Endothelial cell (in vitro differentiated cells): ENCODE measurements at regions not wholly inside any gene's neighbourhood (a gene's known extent, or its start where the extent isn't known, plus 50 kb on each side); places are given as distances from the start of the nearest gene placed in this dataset.

Experiments
- DNase-seq: peaks from one replicate; pipeline ENCODE4 v3.0.0; 2021; ENCODE audit warnings: low spot score
- H3K27ac Mint-ChIP-seq: one replicate; pipeline ENCODE4 v1.8.0; 2021; ENCODE audit warnings: mixed read lengths, inconsistent platforms; ENCODE audit not compliant: unreplicated experiment
- H3K27me3 Mint-ChIP-seq: one replicate; pipeline ENCODE4 v1.8.0; 2021; ENCODE audit warnings: mild to moderate bottlenecking, moderate library complexity, mixed read lengths, inconsistent platforms; ENCODE audit not compliant: unreplicated experiment
- H3K36me3 Mint-ChIP-seq: one replicate; pipeline ENCODE4 v1.8.0; 2021; ENCODE audit warnings: mild to moderate bottlenecking, low read depth, mixed read lengths, inconsistent platforms; ENCODE audit not compliant: unreplicated experiment
- H3K4me1 Mint-ChIP-seq: one replicate; pipeline ENCODE4 v1.8.0; 2021; ENCODE audit warnings: mild to moderate bottlenecking, mixed read lengths, inconsistent platforms; ENCODE audit not compliant: unreplicated experiment
- H3K4me3 Mint-ChIP-seq: one replicate; pipeline ENCODE4 v1.8.0; 2021; ENCODE audit warnings: mild to moderate bottlenecking, mixed read lengths, inconsistent platforms; ENCODE audit not compliant: unreplicated experiment
- H3K9me3 Mint-ChIP-seq: one replicate; pipeline ENCODE4 v1.8.0; 2021; ENCODE audit warnings: mixed read lengths, inconsistent platforms; ENCODE audit not compliant: unreplicated experiment
- CTCF ChIP-seq: fragments of 200-600 bp; sonication (generic); IDR thresholded peaks from one replicate; pipeline ENCODE4 v1.5.0; 2021; ENCODE audit warnings: antibody characterized with exemption; ENCODE audit not compliant: unreplicated experiment

- no peak for TF ChIP-seq CTCF
- H3K4me1 Mint-ChIP-seq = no peaks in the 10 kb centered on the region
- no peak overlapping the region for H3K4me3 Mint-ChIP-seq
- no peak for DNase-seq
- no peak overlapping the region for H3K27ac Mint-ChIP-seq
- no peaks in the 10 kb centered on the region for H3K27me3 Mint-ChIP-seq
- H3K36me3 Mint-ChIP-seq = no peaks in the 10 kb centered on the region
- H3K9me3 Mint-ChIP-seq = no peaks in the 10 kb centered on the region
Measured at GRCh38 chr5:120738568-120738967, 274.5 kb downstream of the PRR16 start.

GRCh38 chr5:120740989-120741388 is 276.9 kb downstream of the PRR16 start:
- no peak for TF ChIP-seq CTCF
- H3K36me3 Mint-ChIP-seq = no peaks in the 10 kb centered on the region
- H3K4me1 Mint-ChIP-seq = no peaks in the 10 kb centered on the region
- no peaks in the 10 kb centered on the region for H3K27me3 Mint-ChIP-seq
- no peaks in the 10 kb centered on the region for H3K9me3 Mint-ChIP-seq
- H3K27ac Mint-ChIP-seq = no peak overlapping the region
- no peak overlapping the region for H3K4me3 Mint-ChIP-seq
- no peak for DNase-seq

GRCh38 chr5:120748474-120748873 is 284.4 kb downstream of the PRR16 start:
- no peaks in the 10 kb centered on the region for H3K36me3 Mint-ChIP-seq
- no peak overlapping the region for H3K27ac Mint-ChIP-seq
- TF ChIP-seq CTCF = no peak
- H3K4me1 Mint-ChIP-seq = peaks cover 6% of the 10 kb centered on the region
- DNase-seq = no peak
- H3K4me3 Mint-ChIP-seq = no peak overlapping the region
- H3K9me3 Mint-ChIP-seq = no peaks in the 10 kb centered on the region
- H3K27me3 Mint-ChIP-seq = no peaks in the 10 kb centered on the region

GRCh38 chr5:120749737-120750136 is 285.6 kb downstream of the PRR16 start:
- no peaks in the 10 kb centered on the region for H3K9me3 Mint-ChIP-seq
- no peak overlapping the region for H3K4me3 Mint-ChIP-seq
- no peak overlapping the region for H3K27ac Mint-ChIP-seq
- TF ChIP-seq CTCF = no peak
- no peaks in the 10 kb centered on the region for H3K36me3 Mint-ChIP-seq
- no peaks in the 10 kb centered on the region for H3K27me3 Mint-ChIP-seq
- DNase-seq = no peak
- H3K4me1 Mint-ChIP-seq = peaks cover 6% of the 10 kb centered on the region

- DNase-seq = no peak
- no peaks in the 10 kb centered on the region for H3K27me3 Mint-ChIP-seq
- no peaks in the 10 kb centered on the region for H3K9me3 Mint-ChIP-seq
- no peaks in the 10 kb centered on the region for H3K36me3 Mint-ChIP-seq
- H3K27ac Mint-ChIP-seq = no peak overlapping the region
- TF ChIP-seq CTCF = no peak
- no peak overlapping the region for H3K4me3 Mint-ChIP-seq
- no peaks in the 10 kb centered on the region for H3K4me1 Mint-ChIP-seq
Measured at GRCh38 chr5:120759587-120759986, 295.5 kb downstream of the PRR16 start.
